GM21723 (cell line): ENCODE measurements at regions not wholly inside any gene's neighbourhood (a gene's known extent, or its start where the extent isn't known, plus 50 kb on each side); places are given as distances from the start of the nearest gene placed in this dataset.

Source experiments
- ATAC-seq: cut with Tn5 transposase; IDR thresholded peaks from one replicate; pipeline ENCODE4 v1.9.1; 2021; ENCODE audit warnings: mild to moderate bottlenecking, moderate library complexity; ENCODE audit not compliant: unreplicated experiment

DNA sequence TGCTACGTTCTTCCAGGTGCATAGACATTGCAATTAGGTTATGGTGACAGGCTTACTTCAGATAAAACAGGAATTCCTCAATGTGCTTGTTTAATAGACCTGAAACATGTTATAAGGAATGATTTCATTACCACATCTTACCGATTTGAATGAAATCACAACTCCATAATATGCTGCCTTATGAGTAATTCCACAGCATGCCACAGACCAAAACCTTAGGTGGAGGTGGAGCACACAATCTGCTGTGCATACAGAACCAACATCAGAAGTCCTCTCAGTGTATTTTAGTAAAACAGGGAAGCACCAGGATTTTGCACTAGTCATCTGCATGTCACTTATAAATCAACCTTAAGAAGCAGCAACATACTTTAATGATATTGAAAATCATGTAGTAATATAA, 148.9 kb upstream of the TSHZ2 start:
- ATAC-seq = no peak

DNA sequence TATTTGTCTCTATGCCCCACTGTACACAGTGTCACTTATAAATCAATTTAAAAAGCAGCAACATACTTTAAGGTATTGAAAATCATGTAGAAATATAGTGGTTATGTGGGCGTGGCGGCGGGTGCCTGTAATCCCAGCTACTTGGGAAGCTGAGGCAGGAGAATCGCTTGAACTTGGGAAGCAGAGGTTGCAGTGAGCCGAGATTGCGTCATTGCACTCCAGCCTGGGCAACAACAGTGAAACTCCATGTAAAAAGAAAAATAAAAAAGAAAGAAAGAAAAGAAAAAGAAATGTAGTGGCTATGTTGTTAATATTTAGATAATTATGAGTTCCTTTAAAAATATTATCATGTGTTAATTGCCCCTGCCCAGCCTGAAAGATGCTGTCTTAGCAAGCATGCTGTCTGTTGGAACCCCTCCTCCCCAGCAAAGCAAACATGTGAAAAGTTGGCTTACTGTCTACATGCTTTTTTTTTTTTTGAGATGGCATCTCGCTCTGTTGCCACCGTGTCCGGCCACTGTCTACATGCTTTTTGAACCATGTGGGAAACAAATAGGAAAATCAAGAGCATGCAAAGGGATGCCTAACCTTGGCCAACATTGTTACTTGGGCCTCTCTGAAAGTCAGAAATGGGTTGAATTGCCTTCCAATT, 151.4 kb upstream of the TSHZ2 start:
- ATAC-seq = no peak

DNA sequence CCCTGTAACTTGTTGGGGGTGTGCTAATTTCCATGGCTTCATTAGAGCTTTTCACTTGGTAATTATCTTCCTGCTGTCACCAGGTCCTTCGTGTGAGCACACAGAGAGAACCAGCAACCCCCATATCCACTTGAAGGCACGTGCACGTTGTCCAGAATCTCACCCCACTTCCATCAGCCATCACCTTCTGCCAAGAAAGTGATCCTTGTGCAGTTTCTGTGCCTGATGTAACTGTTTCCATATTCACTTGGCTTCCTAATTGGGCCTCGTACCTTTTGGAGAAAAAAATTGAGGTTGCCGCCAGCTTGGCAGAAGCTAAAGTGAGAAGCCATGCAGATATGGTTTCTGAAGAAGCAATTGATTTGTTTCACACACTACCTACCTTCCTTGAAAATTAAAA, 153.7 kb upstream of the TSHZ2 start:
- ATAC-seq = no peak

DNA sequence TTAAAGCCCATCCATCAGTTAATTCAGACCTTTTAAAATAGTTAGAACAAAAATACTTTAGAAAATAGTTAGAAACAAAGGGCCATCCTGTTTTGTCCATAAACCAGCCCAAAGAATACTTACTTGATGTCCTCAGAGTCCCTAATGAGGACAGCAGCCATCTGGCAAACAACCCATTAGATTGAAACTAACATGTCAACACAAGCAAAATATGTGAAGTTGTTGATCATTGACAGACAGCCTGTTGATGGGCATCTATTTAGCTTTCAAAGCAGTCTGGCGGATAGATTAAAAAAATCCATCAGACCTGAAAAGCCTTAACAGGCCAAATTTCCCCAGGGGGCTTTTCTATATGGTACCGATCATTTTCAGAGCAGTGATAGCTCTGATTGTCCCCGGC, 154.2 kb upstream of the TSHZ2 start:
- ATAC-seq = no peak

DNA sequence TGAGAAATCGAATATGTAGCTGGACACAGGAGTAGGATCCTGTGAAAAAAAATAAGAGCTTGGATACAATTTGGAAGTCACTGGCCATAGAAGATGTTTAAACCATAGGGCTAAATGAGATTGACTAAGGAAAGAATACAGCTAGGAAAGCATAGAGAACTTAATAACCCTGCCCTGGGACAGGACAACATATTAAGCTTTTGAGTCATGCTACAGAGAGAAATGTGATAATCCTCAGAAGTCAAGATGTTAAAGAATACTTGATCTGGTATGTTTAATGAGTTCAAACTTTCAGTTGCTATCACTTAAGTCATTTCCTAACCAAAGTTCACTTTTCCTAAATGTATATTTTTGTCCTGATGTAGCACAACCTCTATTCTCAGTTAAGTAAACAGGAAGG, 154.6 kb upstream of the TSHZ2 start:
- no peak for ATAC-seq

DNA sequence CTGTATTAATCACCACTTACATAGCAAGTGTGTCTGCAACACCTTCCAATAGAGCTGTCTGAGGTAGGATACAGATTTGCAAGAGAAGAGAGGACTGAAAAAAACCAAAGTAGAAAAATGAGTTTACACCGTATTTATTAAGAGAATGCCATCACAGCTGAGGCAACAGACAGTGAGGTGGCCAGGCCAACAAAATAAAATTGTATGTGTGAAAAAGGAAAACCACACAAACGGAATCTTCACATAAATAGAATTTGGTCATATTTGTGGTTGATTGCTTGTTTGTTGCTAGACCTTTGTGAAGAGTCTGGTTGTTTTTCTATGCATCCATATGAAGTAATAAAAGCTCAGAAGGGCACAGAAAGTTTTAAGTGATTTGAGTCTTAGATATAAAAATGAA, 157.8 kb upstream of the TSHZ2 start:
- ATAC-seq = no peak

DNA sequence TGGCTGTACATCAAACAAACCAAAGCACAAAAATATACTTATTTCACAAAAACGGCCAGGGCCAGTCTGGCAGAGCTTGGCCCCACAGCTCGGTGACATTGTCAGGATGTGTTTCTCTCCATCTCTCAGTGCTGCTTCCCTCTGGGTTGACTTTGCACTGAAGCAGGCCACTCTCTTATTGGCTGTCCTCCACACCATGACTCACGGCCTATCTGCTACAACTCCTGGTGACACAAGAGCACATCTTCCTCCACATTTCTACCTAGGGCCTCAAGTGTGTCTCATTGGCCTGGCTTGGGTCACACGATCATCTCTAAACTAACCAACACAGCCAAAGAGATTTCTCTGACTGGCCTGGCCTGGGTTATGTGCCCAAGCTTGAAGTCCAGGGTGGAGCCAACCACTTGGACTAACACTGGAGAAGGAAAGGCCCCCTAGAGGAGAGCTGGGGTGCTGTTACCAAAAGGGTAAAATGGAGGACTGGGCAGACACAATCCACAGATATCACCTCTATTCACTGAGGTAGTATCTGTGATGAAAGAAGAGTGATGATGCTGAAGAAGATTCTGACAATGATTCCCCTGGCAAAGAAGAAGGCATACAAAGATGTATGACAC, 159.8 kb upstream of the TSHZ2 start:
- ATAC-seq = no peak

DNA sequence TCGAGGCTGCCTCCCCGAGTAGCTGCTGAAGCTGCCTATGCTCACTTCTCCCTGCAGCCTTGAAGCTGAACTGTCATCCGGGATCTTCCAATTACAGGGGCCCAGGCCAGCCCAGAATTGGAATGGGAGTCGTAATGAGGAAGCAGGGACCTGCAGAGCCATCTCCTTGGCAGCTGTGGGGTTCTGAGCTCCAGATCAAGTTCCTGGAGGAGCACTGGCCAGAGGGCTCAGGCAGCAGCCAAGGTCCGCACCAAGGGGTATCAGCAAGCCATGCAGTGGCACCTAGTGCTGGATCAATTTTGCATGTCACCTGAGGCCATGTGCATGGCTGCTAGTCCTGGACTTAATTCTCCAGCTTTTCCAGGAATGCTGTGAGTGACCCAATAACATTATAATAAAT, 163.2 kb upstream of the TSHZ2 start:
- no peak for ATAC-seq

DNA sequence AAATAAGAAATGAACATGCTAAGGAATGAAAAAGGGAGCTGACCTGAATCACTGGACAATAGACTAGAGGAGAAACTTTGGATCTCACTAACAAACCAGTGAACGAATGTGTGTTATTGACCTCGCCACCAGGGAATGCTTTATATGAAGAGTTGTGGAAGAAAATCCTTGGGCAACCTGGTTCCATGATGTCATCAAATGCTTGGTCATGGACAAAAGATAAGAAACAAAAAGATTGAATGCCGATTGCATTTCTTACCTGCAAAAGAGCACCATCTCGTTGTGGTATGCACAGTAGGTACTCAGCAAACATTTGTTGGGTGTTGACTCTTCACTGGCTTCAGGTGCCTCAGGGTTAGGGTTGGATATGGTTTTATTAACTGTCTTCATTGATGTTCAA, 165.2 kb upstream of the TSHZ2 start:
- ATAC-seq = no peak

DNA sequence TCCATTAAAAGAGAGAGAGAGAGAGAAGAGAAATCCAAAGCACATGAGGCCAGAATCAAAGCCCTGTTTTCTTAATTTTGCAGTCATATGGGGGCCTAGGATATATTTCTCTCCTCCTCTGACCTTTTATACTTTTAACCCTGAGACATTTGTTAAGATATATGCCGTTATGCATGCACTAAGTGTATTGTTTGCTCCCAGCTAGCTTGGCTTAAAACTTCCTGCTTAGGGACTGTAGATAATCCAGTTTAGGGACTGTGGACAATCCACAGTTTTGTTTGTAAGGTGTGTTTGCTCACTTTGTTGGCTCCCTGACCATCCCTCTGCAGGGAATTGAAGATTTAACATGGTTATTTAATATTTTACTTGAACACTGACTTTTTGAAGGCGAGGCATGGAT, 166.3 kb upstream of the TSHZ2 start:
- no peak for ATAC-seq

DNA sequence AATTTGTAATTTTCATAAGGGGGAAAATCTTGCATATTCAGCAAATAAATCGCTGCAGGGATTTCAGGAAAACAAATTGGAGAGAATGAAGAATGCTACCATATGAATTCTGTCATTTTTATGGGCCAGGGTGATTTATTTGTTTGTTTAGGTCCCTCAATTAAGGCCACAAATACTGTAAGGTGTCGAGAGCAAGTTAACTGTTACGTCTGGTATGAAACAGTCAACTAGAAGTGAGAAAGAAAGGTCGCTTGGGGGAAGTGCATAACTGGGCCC, 166.9 kb upstream of the TSHZ2 start:
- ATAC-seq = no peak

DNA sequence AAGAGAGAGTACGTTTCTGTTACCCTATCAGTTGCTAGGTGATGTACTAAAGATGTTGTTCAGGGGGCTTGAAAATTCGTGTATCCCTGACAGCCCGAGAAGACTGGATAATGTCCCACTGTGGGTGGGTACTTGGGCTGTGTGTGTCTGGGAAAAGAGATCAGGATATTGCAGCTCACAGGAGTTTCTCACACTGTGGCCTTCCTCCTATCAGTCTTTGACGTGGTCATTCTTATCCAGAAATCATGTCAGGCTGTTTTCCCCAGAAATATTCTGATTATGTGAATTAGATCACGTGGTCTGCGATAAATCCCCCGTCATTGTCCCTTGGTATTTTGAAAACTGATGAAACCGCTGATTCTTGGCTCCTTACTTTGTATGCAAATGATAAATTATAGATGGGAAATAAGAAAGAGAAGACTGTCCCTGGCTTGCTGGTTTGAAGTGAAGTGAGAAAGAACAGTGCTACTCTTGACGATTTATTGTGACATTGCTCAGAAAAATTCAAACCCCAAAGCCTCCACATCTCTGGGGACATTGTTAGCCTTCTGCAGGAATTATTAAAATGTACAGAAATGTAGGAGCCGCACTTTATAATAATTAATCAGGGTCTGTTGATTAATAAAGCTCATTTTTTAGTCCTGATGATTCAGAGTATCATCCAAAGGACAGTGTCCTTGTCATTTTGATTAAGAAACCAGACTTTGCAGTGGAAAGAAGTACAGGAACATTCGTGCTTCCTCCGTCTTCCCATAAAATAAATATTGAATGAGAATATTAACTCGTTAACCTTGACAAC, 167.5 kb upstream of the TSHZ2 start:
- ATAC-seq = no peak

DNA sequence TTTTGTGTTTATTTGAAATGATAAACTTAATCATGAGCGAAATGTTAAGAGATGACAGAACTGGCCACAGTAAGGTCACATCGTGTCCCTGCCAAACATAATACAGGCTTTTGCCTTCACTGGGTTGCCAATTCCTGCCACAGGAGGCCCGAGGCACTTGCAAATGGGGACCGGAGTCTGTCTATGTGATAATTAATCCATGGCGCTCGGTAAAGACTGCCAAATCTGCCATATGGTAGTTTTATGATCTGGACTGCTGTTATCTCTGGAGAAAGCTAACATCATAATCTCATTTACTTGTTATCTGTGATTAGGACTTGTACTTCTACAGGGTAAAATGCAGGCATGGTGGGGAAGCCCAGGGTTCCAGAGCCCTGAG, 170.5 kb upstream of the TSHZ2 start:
- no peak for ATAC-seq

DNA sequence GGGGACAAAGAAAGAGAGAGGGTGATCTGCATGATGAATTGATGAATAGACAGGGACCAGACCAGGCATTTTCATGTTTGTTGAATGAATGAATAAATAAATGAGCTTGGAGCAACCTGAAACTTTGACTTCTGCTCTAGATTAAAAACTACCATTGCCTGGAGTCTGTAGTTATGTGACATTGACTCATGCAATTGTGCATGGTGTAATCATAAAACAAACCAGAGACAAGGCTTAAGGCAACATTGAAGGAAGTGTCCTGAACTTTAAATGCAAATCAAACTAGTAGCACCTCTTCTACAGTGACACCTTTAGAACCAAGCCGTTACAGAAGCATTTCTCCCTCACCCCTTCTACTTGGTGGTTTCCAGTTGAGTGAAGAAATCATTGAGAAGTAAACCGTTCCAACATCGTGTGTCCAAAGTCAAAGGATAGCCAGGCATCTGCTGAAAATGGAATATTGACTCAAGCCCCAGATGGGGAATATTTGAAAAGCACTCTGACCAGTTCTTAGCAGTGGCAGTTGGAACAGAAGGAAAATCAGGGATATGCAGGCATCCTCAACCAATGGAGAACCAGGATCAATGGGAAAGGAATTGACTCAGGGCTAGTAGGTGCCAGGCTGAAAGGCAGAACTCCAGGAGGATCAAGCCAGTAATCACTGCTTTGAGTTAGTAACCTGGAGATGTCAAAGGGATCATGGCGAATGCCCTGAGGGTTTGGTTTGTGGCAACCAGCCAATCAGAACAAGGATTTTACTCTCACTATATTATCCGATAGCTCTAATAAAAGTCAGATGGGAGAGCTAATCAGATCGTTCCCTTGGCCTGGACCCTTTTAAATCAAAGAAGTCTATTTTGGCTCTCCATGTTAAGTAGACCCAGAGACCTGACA, 171.2 kb upstream of the TSHZ2 start:
- ATAC-seq = no peak

DNA sequence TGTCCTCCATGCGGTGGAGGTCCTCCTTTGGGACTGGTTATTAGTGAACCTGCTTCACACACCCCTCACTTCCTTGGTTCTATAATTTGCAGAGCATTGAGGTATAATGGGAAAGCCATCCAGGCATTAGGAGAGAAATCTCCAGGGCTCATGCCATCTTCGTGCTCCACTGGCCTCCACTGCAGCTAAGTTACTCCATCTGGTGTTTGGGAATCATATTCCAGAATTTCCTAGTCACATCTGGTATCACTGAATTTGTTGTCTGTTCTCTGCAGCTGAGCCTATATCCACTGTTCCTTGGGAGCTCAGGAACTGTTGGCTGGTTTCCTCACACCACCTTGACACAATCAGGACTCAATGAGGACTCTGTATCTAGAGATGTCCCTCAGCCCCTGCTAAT, 173.0 kb upstream of the TSHZ2 start:
- no peak for ATAC-seq

DNA sequence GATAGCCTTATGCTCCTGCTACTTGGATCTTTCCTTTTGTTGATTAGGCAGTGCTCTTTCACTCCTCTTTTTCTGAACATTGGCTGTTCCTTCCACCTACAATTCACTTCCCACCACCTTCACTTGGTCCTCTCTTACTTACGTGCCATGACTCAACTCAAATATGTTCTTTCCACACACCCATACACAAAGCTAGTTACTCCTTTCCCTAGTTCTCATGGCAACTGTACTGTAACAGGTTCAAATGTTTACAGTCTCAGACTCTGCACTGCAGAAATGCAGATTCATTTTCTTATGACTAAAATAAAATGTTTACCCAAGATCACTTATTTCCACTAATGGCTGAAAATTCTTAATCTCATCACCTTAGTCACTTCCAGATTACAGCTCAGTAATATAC, 174.0 kb upstream of the TSHZ2 start:
- ATAC-seq = no peak

DNA sequence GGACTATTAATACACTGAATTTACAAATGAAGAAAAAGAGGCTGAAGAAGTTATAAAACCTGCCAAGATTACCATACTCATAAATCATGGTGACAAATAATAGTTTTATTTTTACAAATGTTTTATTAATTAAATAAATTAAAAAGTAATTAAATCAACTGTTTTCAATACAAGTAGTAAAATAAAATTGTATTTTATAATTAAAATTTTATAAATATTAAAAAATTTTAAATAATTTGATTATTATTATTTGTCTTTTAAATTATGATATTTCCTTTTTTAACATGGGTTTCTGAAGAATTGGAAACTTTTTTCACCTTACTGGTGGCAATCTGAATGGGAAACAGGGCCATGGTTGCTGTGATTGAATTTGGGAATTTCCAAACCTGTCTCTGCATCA, 177.3 kb upstream of the TSHZ2 start:
- ATAC-seq = no peak

DNA sequence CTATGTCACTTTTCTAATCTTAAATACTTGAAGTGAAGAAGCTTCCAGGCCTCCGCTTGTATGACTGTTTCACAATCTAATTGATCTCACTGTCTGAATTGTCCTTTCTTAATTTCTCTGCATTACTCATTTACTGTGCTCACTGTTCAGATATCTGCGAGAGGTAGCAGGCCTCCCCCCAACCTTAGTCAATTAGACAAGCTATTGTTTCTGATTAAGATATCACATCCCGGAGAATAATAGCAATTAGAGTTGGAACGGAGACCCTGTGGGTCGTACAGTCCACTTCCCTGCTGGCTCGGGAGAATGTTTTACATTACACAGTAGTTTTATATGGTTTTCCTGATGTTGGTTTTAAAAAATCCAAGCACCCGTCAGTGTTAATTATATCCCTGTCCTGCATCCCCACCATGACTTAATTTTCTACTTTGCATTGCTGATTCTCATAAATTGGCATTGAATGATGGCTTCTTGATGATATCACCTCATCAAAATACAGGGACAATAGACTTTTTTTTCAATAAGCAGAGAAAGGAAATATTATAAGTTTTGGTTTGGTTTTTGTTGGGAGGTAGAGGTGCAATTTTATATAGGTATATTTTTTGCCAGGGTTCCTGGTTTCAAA, 178.7 kb upstream of the TSHZ2 start:
- no peak for ATAC-seq

DNA sequence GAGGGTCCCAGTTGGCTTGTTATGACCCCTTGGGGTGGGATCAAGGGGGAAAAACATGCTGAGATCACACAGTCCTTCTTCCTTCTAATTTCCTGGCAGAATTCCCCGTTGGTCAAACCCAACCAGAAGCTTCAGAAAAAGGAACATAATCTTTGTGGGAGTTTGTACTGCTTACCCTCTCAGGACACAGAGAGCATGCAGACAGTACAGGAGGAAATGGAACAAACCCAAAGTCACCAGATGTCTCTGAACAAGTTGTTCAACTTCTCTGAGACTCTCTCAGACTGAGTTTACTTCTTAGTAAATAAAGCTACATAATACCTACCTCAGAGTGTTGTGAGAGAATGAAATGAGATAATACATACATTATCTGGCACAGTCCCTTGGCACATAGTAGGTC, 181.1 kb upstream of the TSHZ2 start:
- ATAC-seq = no peak

DNA sequence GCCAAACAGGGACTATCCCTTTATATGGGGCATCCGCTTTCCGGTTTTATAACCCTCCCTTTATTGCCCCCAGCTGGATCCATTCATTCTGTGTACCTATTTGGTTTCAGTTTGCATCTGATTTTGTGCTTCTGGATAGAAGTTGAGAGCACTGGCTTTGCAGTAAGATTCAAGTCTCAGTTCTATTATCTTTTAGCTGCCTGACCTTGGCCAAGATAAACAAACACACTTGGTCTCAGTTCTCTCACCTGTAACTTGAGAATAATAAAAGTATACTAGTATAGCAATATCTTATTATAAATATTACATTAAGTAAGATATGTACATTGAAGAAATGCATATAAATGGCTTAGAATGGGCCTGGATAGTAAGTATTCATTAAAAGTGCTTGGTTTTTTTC, 182.4 kb upstream of the TSHZ2 start:
- no peak for ATAC-seq

DNA sequence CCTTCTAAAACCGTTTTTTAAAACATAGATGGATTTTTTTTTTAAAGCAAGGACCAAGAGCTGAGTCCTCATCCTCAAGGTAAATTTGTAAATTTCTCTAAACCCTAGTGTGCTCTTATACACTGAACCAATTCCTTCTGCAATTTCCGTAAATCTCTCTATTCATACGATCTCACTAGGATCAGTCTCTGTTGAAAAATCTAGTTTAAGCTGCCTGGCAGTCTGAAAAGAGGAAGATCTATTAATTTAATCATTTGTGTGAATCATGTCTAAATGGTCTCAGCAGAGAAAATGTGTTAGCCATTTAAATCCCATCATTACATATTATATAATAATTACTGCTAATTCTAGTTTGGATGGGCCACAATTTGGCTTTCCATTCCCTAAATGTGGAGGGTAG, 184.2 kb upstream of the TSHZ2 start:
- no peak for ATAC-seq
